ENCODE measurements at regions not wholly inside any gene's neighbourhood (a gene's known extent, or its start where the extent isn't known, plus 50 kb on each side); places are given as distances from the start of the nearest gene placed in this dataset.
A peak's percentile ranks its signal among the peaks of the same experiment; 100 is the strongest.

GRCh38 chr12:107320929-107321631 is 227.7 kb upstream of the CRY1 start:
- peak in 1 of 2 donors; percentile 4 for DNase-seq

GRCh38 chr12:107322063-107322462 is 228.7 kb upstream of the CRY1 start:
- DNase-seq: peak; percentile 52 to 61

- DNase-seq: no peak
Measured at GRCh38 chr12:107325075-107325608, 231.8 kb upstream of the CRY1 start.

GRCh38 chr12:107326237-107326636 is 232.9 kb upstream of the CRY1 start:
- DNase-seq: no peak

- DNase-seq: peak in 1 of 2 donors; percentile 11
Measured at GRCh38 chr12:107327651-107328182, 234.4 kb upstream of the CRY1 start.

- DNase-seq: peak; percentile 59 to 76
Measured at GRCh38 chr12:107328442-107329133, 235.2 kb upstream of the CRY1 start.

GRCh38 chr12:107329569-107330324 is 236.4 kb upstream of the CRY1 start:
- DNase-seq: peak; percentile 75 to 80

- DNase-seq: no peak
Measured at GRCh38 chr12:107330831-107331431, 237.6 kb upstream of the CRY1 start.

GRCh38 chr12:107331471-107331870 is 238.1 kb upstream of the CRY1 start:
- no peak for DNase-seq

- DNase-seq: no peak
Measured at GRCh38 chr12:107331912-107332311, 238.6 kb upstream of the CRY1 start.

GRCh38 chr12:107332743-107333142 is 239.4 kb upstream of the CRY1 start:
- DNase-seq: no peak

GRCh38 chr12:107335802-107336570 is 242.6 kb upstream of the CRY1 start:
- no peak for DNase-seq

GRCh38 chr12:107336695-107337094 is 243.3 kb upstream of the CRY1 start:
- DNase-seq: no peak

- peak; percentile 9 to 38 for DNase-seq
Measured at GRCh38 chr12:107337346-107338095, 244.2 kb upstream of the CRY1 start.

GRCh38 chr12:107339487-107339886 is 246.1 kb upstream of the CRY1 start:
- DNase-seq: no peak

GRCh38 chr12:107339932-107340331 is 246.6 kb upstream of the CRY1 start:
- no peak for DNase-seq

- no peak for DNase-seq
Measured at GRCh38 chr12:107340898-107341297, 247.5 kb upstream of the CRY1 start.

GRCh38 chr12:107344035-107344808 is 250.9 kb upstream of the CRY1 start:
- DNase-seq: no peak

- DNase-seq: no peak
Measured at GRCh38 chr12:107347261-107347660, 253.9 kb upstream of the CRY1 start.

Data from inflammatory macrophage (primary cell).